ENCODE measurements at regions not wholly inside any gene's neighbourhood (a gene's known extent, or its start where the extent isn't known, plus 50 kb on each side); places are given as distances from the start of the nearest gene placed in this dataset.
"Not testable (repeated sequence)": the region's sequence is repeated elsewhere in the genome, so short reads cannot be mapped to it uniquely, and the experiment has no call there.

- DNase-seq, result no peak
Measured at GRCh38 chr2:172294983-172295382, 132.4 kb upstream of the ITGA6 start.

GRCh38 chr2:172295677-172296076, 131.7 kb upstream of the ITGA6 start:
- DNase-seq, result no peak

GRCh38 chr2:172296267-172297046, 130.9 kb upstream of the ITGA6 start:
- no peak for DNase-seq

GRCh38 chr2:172297531-172297930, 129.9 kb upstream of the ITGA6 start:
- DNase-seq, result no peak

- DNase-seq, result no peak
Measured at GRCh38 chr2:172297950-172298349, 129.4 kb upstream of the ITGA6 start.

GRCh38 chr2:172299741-172300140, 127.6 kb upstream of the ITGA6 start:
- no peak for DNase-seq

- no peak for DNase-seq
Measured at GRCh38 chr2:172300851-172301250, 126.5 kb upstream of the ITGA6 start.

GRCh38 chr2:172305066-172305465, 122.3 kb upstream of the ITGA6 start:
- no peak for DNase-seq

- DNase-seq, result no peak
Measured at GRCh38 chr2:172307800-172308199, 119.6 kb upstream of the ITGA6 start.

GRCh38 chr2:172308253-172308935, 119.0 kb upstream of the ITGA6 start:
- no peak for DNase-seq

GRCh38 chr2:172311921-172312345, 115.5 kb upstream of the ITGA6 start:
- peak; percentile 61 for DNase-seq

- DNase-seq, result no peak
Measured at GRCh38 chr2:172313715-172314341, 113.6 kb upstream of the ITGA6 start.

GRCh38 chr2:172315070-172315469, 112.3 kb upstream of the ITGA6 start:
- DNase-seq, result not testable (repeated sequence)

- no peak for DNase-seq
Measured at GRCh38 chr2:172322049-172322448, 105.3 kb upstream of the ITGA6 start.

GRCh38 chr2:172323256-172323655, 104.1 kb upstream of the ITGA6 start:
- DNase-seq, result no peak

- DNase-seq, result no peak
Measured at GRCh38 chr2:172323861-172324597, 103.4 kb upstream of the ITGA6 start.

- no peak for DNase-seq
Measured at GRCh38 chr2:172326211-172326509, 101.2 kb upstream of the ITGA6 start.

GRCh38 chr2:172328103-172328841, 99.1 kb upstream of the ITGA6 start:
- no peak for DNase-seq

GRCh38 chr2:172329416-172329773, 98.0 kb upstream of the ITGA6 start:
- no peak for DNase-seq

- DNase-seq, result no peak
Measured at GRCh38 chr2:172329774-172330671, 97.4 kb upstream of the ITGA6 start.

- DNase-seq, result no peak
Measured at GRCh38 chr2:172332507-172332906, 94.9 kb upstream of the ITGA6 start.

Data from NCI-H446 treated with DMSO at 0.1 percent for 48 hours (cell line).